ENCODE measurements at regions not wholly inside any gene's neighbourhood (a gene's known extent, or its start where the extent isn't known, plus 50 kb on each side); places are given as distances from the start of the nearest gene placed in this dataset.

- no peak for TF ChIP-seq CTCF (IDR thresholded peaks at IDR 0.05)
- no peak for TF ChIP-seq POLR2A (IDR thresholded peaks at IDR 0.05)
Measured at GRCh38 chr18:55695091-55695490, 107.1 kb upstream of the TCF4 start.
